ENCODE measurements at regions not wholly inside any gene's neighbourhood (a gene's known extent, or its start where the extent isn't known, plus 50 kb on each side); places are given as distances from the start of the nearest gene placed in this dataset.
"Not testable (repeated sequence)": the region's sequence is repeated elsewhere in the genome, so short reads cannot be mapped to it uniquely, and the experiment has no call there.

- TF ChIP-seq CTCF (IDR thresholded peaks at IDR 0.05; ENCODE audit: insufficient read depth, low read depth, low read length), result no peak
- no peak overlapping the region for H3K4me3 ChIP-seq (ENCODE audit: low read depth, low read length)
- no peak for DNase-seq (ENCODE audit: low read depth)
These were observed 501.3 kb downstream of the CD109 start for GRCh38 chr6:74197310-74197709.

DNA sequence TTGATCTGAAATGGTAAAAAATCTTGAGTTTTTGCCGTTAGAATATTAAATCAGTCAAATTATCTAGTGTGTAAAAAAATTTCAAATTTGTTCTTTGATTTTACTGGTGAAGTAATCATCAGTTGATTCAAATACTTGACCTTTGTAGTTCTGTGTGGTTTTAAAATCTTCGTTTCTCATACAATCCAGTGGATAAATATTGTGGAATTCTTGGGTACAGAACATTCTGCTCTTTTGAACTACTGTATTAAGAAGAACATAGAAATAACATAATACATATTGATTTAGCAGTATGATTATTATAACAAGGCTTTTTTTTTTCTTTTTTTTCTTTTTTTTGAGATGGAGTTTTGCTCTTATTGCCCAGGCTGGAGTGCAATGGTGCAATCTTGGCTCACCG lies 491.8 kb downstream of the CD109 start:
- TF ChIP-seq CTCF (IDR thresholded peaks at IDR 0.05; ENCODE audit: insufficient read depth, low read depth, low read length), result no peak
- no peak overlapping the region for H3K4me3 ChIP-seq (ENCODE audit: low read depth, low read length)
- no peak for DNase-seq (ENCODE audit: low read depth)

DNA sequence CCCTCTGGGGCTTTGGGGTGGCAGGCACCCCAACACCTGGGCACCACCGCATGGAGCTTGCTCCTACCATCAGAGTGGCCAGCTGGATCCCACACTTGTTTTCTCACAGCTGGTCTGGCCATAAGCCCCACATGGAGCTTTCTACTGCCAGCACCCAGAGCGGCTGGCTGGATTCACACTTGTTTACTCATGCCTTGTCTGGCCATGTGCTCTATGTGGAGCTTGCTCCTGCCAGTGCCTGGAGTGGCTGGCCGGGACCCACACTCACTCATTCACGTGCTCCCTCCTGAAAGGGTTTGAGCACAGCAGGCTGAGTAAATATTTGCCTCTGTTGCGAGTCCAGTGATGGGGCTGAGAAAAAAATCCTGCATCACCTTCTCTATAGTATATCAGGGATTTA lies 487.0 kb downstream of the CD109 start:
- H3K4me3 ChIP-seq (ENCODE audit: low read depth, low read length), result no peak overlapping the region
- TF ChIP-seq CTCF (IDR thresholded peaks at IDR 0.05; ENCODE audit: insufficient read depth, low read depth, low read length), result no peak
- DNase-seq (ENCODE audit: low read depth), result no peak

GRCh38 chr6:74181471-74181870 lies 485.5 kb downstream of the CD109 start:
- no peak overlapping the region for H3K4me3 ChIP-seq (ENCODE audit: low read depth, low read length)
- DNase-seq (ENCODE audit: low read depth), result no peak
- no peak for TF ChIP-seq CTCF (IDR thresholded peaks at IDR 0.05; ENCODE audit: insufficient read depth, low read depth, low read length)

DNA sequence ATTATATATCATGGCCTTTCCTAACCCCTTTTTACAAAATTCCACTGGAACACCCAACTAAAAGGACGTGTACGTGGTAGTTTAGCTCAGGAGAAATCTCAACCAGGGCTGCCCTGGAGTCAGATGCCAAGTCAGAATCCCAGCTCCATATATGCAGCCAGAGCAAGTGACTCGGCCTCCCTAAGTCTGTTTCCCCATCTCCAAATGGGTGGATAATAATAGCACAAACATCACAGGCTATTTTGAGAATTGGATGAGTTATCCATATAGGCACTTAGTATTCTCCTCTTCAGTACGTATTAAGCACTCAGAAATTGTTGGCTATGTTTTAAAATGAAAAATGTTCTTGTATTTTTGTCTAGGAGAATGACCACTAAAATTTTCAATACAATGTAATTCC lies 481.5 kb downstream of the CD109 start:
- no peak for DNase-seq (ENCODE audit: low read depth)

DNA sequence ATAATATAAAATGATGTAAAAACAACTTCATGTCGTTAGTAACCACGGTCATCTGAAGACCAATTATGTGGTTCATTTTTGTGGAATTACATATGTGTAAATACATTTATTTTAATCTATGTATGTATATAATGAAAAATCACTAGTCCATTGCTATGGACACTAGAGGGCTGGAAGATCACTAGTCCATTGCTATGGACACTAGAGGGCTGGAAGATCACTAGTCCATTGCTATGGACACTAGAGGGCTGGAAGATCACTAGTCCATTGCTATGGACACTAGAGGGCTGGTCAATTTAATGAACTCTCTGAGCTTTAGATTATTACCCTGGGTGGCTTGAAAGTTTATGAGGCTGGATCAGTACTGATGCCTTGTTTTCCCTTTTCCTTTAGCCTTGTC lies 474.5 kb downstream of the CD109 start:
- not testable (repeated sequence) for H3K4me3 ChIP-seq (ENCODE audit: low read depth, low read length)
- peak; percentile 25 for TF ChIP-seq CTCF (IDR thresholded peaks at IDR 0.05; ENCODE audit: insufficient read depth, low read depth, low read length)
- peak; percentile 8 for DNase-seq (ENCODE audit: low read depth)

More for the DNA sequence above, 481.5 kb downstream of the CD109 start:
- no peak for TF ChIP-seq CTCF (IDR thresholded peaks at IDR 0.05; ENCODE audit: insufficient read depth, low read depth, low read length)
- H3K4me3 ChIP-seq (ENCODE audit: low read depth, low read length), result no peak overlapping the region

DNA sequence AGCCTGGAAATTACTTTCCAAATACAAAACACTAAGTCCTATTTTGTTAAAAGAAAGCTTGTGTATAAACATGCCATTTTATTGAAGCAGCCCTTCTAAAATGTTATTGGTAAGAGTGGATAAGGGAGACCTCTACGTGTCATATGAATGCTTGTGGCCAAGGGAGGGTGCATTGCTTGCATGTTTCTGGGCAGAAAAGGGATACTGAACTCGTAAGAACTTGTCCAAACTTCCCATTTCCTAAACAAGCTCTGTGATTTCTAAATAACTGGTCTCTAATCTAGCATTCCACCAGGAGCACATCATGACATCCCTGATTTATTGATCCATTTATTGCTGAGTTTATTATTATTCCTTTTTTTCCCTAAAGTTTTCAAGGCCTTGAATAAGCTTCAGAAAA lies 474.1 kb downstream of the CD109 start:
- no peak for TF ChIP-seq CTCF (IDR thresholded peaks at IDR 0.05; ENCODE audit: insufficient read depth, low read depth, low read length)
- DNase-seq (ENCODE audit: low read depth), result peak; percentile 92
- no peak overlapping the region for H3K4me3 ChIP-seq (ENCODE audit: low read depth, low read length)

Data from fibroblast of villous mesenchyme (primary cell).